Lower leg skin (tissue), 3 donors: ENCODE measurements at regions not wholly inside any gene's neighbourhood (a gene's known extent, or its start where the extent isn't known, plus 50 kb on each side); places are given as distances from the start of the nearest gene placed in this dataset.

Experiments used
- POLR2A ChIP-seq, 2 donors: fragments of 450-650 bp; IDR thresholded peaks; one replicate each; pipeline ENCODE4 v1.6.1; 2016 to 2017; ENCODE audit warnings: antibody characterized with exemption in 2 of 2, mild to moderate bottlenecking in 1 of 2, moderate library complexity in 1 of 2
- TF ChIP-seq, protein P1 (sequence below), 3 donors: fragments of 450-650 bp; IDR thresholded peaks; one replicate each; pipeline ENCODE4 v1.5.1; 2016; ENCODE audit warnings: antibody characterized with exemption in 3 of 3, mild to moderate bottlenecking in 3 of 3, moderate library complexity in 2 of 3

DNA sequence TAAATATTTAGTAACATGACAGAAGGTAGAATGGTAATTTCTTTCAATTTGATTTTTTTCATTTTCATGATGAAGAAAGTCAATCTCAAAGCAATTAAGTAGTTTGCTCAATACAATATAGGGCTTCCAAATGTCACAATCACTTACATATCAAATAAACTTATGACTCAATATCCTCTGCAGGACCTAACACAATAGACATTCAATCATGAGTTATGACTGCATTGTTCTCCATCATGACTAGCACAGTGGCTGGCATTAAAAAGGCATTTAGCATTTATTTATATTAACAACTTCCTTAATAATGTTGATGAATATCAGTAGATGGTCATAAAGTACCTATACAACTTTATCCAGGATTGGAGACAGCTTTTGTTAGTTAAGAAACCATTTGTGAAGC, 1499.6 kb downstream of the EFNA5 start:
- TF ChIP-seq, protein P1, sequence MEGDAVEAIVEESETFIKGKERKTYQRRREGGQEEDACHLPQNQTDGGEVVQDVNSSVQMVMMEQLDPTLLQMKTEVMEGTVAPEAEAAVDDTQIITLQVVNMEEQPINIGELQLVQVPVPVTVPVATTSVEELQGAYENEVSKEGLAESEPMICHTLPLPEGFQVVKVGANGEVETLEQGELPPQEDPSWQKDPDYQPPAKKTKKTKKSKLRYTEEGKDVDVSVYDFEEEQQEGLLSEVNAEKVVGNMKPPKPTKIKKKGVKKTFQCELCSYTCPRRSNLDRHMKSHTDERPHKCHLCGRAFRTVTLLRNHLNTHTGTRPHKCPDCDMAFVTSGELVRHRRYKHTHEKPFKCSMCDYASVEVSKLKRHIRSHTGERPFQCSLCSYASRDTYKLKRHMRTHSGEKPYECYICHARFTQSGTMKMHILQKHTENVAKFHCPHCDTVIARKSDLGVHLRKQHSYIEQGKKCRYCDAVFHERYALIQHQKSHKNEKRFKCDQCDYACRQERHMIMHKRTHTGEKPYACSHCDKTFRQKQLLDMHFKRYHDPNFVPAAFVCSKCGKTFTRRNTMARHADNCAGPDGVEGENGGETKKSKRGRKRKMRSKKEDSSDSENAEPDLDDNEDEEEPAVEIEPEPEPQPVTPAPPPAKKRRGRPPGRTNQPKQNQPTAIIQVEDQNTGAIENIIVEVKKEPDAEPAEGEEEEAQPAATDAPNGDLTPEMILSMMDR (IDR thresholded peaks at IDR 0.05), result no peak
- TF ChIP-seq POLR2A (IDR thresholded peaks at IDR 0.05), result no peak
